DMS79 treated with DMSO at 0.1 percent for 48 hours (cell line): ENCODE measurements at regions not wholly inside any gene's neighbourhood (a gene's known extent, or its start where the extent isn't known, plus 50 kb on each side); places are given as distances from the start of the nearest gene placed in this dataset.
"Not testable (repeated sequence)": the region's sequence is repeated elsewhere in the genome, so short reads cannot be mapped to it uniquely, and the experiment has no call there.

Experiments
- DNase-seq: peaks from one replicate; lab custom pipeline; 2025; lab: John Stamatoyannopoulos, UW

DNA sequence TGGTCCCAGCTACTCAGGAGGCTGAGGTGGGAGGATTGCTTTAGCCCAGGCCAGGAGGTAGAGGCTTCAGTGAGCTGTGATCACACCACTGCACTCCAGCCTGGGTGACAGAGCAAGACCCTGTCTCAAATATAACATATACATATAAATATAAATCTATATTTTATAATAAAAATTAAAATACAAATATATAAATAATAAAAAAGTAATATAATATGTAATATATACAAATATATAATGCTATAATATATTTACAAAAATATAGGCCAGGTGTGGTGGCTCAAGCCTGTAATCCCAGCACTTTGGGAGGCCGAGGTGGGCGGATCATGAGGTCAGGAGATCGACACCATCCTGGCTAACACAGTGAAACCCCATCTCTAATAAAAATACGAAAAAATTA, 131.4 kb downstream of the MFAP3L start:
- DNase-seq: not testable (repeated sequence)

DNA sequence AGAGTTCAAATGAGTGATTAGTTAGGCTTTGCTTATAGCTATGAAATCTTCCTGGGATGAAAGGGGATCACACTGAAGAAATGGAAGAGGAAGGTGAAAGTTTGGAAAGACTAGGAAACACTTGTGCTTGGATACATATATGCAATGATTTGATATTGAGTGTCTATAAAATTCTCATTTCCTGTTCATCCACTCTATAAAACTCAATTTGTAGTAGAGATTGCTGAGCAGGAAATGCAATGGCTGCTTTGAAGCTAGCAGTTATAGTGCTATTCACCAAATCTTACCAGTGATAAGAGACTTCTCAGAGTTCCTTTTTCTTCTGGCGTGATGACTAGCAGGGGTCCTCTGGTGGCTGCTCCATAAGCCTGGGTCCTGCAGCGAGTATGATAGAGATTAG, 128.1 kb upstream of the HPF1 start:
- no peak for DNase-seq

DNA sequence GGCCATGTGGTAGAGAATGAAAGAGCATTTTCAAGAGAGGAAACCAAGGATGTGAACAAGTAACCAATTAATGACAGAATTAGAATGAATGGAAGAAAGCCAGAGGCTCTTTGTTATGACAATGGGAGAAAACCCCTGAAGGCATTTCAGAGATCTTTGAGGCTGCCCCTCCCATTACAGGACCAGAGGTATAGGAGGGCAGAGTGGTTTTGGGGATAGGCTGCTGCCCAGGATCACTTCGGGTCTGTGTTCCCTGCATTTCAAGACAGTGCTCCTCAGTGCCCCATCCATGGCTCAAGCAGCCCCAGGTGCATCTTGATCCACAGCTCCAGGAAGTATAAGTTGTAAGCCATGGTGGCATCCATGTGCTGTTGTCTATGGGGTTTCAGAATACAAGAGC, 124.0 kb upstream of the HPF1 start:
- DNase-seq: no peak

DNA sequence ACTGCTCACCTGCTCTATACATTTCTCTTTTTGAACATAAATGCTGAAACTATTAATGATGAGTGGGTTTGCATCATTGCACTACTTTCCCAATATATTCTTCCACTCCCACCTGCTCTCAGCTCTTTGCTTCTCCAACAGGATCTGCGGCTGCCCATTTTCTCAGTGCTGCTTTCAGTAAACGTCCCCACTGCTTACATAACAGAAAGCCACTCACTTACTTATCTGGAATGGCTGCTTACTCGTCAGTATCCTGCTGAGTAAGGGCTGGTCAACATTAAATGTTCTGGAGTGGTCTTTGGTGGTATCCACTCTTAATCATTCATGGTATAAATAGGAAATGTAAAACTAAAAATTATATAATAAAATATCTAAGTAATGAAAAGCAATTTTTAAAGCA, 112.8 kb upstream of the HPF1 start:
- DNase-seq: no peak

DNA sequence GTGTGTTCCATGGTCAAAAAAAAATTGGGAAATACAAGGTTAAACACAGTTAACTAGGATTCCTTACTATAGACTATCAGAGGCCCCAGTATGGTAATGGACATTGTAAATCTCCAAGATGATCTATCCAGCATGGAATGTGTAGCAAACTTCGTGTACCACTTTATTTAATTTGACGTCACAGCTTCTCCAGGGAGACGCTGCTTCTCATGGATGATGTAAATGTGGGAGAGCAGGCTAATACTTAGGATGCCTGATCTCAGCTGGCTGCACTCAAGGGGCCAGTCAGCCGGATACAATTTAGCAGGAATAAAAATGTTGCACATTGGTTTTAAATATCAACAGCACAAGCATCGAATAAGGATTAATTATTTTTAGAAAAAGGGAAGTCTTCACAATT, 111.7 kb upstream of the HPF1 start:
- DNase-seq: no peak

DNA sequence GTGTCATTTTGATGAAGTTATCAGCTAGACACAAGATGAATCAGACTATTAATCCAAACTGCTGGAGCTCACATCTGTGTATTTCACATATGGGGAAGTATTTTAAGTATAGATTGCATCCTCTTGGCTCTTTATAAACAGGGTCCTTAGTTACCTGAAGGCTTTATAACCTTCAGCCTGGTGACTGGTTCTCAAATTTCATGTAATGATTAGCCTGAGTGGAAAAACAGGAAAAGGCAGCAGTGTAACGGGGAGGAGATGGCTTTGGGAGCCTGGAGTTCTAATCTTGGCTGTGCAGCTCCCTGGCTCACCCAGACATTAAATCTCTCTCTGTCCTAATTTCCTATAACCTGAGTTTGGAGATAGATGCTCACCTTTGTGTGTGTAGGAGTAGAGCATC, 103.8 kb upstream of the HPF1 start:
- DNase-seq: no peak

DNA sequence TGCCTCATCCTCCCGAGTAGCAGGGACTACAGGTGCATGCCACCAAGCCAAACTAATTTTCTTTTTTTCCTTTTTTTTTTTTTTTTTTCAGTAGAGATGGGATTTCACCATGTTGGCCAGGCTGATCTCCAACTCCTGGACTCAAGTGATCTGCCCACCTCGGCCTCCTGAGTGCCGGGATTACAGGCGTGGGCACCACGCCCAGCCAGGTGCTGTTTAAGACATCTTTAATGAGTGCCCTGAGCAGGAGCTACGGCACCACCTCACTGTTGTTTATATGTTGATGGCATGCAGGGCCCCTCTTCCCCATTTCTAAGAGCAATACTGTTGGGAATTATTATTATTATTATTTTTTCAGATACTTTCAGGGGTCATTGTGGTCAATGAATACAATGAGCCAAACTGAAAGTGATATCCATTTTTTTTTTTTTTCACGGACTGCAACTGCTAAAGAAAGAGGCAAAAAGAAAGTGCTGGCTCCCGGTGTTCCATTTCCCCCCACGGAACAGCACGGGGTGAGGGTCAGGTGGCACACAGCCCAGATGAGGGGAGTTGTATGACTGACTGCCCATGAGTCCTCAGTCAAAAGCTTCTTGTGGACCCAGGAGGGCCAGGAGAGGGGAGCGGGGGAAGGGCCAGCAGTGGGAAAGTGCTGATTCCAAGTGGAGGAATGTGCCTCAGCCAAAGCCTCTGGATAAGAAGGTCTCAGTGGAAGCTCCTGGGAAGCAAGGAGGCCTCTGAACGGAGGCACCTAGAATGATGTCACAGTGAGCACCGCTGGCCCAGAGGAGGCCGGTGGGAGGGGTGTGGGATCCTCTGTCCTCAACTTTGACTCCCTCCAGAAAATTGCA, 101.8 kb upstream of the HPF1 start:
- no peak for DNase-seq

DNA sequence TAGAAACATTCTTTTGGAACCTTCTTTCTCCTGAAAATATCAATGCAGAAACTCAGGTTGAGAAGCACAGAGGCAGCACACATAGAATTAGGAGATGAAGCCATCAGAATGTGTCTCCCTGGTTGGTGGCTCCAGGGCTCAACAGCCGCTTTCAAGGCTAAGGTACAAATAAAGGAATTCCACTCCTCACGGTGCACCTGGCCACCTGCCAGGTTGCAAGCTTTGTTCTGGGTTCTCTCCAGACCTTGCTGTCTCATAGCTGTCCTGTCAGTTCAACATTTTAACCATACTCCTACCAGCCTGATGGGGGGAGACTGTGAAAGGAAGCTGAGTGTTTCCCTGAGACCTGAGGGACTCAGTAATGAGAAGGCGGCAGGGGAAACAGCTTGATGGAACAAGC, 96.3 kb upstream of the HPF1 start:
- no peak for DNase-seq

DNA sequence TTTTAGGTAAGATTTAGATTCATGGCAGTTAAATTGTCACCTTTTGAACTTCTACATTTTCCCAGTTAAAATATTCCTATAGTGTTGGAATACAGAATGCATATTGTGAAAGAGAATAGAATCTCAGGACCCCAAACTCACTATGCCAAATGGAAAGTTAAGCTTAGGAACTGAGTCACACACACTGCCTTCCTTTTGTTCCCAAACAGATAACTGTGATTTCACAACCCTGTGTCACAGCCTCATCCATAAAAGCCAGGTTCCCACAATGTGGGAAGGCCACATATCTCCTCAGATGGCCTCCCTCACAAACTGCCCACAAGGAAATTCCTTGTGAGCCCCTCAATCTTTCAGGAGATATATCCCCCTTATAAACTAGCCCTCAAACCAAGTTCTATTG, 94.7 kb upstream of the HPF1 start:
- DNase-seq: no peak

DNA sequence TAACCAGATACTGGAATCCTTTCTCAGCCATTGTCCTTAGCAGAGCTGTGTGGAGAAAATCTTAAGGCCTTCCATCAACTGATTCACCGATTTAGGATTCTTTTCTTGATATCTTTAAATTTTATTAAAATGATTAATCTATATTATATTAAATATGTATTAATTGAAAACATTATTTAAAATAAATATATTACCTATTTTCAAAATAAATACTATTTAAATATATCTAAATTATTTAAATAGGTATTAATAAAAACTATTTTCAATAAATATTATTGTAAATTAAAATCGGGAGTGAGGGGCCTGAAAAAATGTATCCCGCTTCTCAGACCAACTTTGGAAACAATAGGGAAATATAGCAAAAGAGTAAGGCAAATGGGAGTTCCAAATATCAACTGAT, 94.0 kb upstream of the HPF1 start:
- no peak for DNase-seq

DNA sequence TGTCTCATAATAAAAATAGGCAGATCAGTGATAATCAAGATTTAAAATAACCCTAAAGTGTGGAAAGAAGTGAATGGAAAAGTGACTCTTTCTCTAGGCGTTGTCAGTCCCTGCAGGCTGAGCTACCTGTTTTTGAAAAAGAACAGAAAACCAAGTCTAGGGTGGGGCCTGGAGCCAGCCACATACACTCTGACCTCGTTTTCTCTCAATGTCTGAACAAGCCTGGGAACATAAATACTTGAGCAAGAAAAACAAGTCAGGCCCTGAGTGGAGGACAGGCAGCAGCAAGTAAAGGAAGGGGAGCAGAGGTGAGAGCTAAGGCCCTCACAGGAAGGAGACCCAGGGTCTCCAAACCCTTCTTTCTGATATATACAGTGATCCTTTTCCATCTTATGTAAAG, 91.7 kb upstream of the HPF1 start:
- no peak for DNase-seq

DNA sequence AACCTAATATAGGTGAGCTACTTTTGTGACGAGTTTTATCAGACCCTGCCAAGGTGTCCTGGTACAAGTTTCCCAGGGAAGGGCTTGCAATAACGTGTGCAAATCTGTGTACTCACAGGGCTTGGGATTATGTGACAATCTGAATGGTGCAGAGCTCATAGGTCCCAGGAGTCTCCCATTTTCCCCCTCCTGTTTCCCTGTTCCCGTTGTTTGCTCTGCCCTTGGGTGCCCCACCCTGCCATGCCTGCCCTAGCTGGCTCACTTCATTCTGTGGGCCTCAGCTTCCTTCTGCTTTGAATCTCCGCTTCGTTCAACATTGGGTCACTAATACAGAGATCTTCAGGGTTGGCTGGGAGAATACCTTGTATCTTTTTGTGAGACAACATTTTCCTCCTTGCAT, 90.3 kb upstream of the HPF1 start:
- DNase-seq: no peak

DNA sequence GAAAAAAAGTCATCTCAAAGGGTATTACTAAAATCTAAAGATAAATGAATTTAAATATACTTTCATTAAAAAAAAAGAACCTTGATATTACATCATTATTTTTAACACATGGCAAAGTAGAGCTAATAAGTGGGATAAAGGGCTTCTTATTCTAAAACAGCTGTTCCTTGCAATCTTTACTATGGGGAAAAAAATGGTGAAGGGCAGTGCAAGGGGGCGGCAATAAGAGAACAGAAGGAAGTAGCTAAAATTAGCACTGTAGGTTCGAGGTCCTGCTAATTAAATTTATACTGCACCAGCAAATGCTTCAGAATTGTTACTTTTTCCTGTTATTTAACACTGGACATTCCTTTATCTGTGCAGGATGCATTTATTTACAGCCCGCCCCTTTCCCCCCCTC, 89.4 kb upstream of the HPF1 start:
- no peak for DNase-seq

DNA sequence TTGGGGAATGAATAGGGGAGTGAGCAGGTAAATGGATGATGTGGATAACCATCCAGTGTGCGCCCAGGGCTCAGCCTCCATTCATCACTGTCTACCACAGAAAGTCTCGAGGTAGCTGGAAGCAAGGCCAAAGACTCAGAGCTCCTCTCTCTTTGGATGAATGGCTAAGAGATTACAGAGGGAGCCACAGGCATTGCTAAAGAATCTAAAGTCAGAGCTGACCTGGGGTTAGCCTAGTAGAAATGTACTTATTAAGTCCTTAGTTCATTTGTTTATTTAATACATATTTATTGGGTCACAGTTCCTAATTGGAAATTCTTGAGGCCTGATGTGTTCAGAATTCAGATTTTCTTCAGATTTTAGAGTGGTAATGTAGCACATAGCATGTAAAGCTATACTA, 88.7 kb upstream of the HPF1 start:
- no peak for DNase-seq

DNA sequence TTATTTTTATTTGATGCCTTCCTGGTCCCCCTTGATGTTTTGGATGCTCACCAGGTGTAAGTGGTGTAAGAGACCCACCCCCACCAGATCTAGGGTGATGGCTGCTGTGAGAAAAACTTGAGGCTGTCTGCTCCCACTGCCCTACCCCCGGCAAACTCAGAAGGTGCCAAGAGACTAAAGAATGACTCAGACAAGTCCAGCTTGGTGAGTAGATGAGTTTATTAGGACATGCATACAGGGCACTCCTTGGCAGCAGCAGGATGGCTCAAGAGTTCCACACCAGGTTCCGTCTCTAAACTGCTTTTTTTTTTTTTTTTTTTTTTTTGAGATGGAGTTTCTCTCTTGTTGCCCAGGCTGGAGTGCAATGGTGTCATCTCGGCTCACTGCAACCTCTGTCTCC, 84.0 kb upstream of the HPF1 start:
- DNase-seq: no peak

DNA sequence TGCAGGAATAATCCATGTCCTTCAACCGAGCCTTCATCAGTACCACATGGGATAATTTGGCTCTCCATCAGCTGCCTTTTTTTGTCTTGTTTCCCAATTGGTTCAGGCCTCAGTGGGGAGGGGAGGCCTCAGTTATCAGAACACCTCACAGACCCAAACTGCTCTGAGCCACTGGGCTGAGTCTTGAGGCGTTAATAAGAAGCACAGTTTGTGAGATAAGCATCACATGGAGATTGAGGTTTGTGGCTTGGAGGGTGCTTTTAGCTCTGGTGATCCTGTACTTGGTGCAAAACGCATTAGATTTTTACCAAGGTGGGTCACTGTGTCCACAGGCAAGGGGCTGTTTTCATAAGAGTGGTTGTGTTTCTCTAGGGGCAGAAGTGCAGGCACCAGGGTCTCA, 82.8 kb upstream of the HPF1 start:
- no peak for DNase-seq

DNA sequence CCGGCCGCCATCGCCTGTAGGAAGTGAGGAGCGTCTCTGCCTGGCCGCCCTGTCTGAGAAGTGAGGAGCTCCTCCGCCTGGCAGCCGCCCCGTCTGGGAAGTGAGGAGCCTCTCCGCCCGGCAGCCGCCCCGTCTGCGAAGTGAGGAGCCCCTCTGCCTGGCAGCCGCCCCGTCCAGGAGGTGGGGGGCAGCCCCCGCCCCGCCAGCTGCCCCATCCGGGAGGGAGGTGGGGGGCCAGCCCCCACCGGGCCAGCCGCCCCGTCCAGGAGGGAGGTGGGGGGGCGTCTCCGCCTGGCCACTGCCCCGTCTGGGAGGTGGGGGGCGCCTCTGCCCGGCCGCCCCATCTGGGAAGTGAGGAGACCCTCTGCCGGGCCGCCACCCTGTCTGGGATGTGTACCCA, 70.6 kb upstream of the HPF1 start:
- not testable (repeated sequence) for DNase-seq

DNA sequence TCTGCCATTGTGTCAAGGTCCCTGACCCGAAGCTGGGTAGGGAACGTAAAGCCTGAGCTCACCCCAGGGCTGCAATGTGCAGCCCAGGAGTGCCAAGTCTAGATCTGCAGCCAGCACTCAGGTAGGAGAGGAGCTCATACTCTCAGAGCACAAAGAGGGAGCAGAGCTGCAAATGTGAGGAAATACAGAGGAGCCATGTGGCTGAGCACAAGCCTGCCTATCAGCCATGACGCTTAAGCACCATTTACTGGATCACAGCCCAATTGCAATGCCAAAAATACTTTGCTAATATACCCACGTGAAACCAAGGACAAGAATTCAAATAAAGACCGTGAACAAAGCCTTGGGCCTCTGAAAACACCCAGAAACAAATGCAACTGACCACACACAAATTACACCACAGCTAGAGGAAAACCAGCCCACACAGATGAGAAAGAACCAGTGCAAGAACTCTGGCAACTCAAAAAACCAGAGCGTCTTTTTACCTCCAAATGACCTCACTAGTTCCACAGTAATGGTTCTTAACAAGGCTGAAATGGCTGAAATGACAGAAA, 69.0 kb upstream of the HPF1 start:
- DNase-seq: peak; percentile 15

DNA sequence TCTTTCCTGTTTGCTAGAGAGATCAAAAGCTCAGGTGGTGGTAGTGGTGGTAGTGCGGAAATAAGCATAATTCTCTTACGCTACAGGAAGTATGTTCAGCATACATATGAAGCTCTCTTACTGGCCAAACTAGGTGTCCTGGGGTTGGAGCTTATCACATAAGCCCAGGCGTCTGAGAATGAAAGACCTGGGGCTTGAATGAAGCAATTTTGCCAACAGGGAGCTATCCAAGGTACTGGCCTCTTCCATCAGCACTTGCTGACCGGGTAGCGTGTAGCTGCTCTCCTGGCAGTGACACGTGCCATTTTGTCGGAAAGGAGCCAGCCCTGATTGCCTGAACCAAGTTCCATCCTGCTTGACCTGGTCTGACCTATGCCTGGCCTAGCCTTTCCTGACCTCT, 65.9 kb upstream of the HPF1 start:
- DNase-seq: no peak

DNA sequence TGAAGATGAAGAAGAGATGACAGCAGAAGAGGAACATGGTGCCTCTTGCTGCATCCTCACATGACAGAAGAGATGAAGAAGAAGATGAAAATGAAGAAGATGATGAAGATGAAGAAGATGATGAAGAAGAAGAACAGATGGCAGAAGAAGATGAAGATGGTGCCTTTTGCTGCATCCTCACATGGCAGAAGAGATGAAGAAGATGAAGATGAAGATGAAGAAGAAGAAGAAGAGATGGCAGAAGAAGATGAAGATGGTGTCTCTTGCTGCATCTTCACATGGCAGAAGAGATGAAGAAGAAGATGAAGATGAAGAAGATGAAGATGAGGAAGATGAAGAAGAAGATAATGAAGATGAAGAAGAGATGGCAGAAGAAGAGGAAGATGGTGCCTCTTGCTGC, 63.7 kb upstream of the HPF1 start:
- DNase-seq: no peak

DNA sequence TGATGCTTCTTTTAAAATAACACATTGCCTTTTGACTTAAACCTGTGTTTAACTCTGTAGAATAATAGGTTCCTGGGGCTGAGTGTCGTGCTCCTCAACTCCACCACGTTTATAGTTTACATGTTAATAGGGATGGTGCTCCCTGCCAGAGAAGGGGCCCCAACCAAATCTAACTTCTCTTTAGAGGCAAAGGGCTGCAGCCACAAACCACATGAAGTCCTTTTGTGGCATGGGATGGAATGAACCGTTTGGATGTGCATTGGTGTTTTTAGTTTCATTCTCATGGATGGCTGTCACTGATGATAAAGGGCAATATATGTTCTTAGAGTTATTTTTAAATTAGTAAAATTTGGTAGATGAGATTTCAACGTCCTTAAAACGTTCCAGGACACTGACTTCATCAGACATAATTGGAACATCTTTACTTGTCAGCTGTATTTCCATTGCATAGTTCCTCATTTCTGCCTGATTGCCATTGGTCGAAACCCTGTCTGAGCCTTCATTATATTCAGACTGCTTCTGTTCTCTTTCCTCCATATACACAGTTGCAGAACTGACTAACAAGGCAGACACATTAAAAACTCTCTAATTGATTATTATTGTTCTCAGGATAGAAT, 60.4 kb upstream of the HPF1 start:
- no peak for DNase-seq

DNA sequence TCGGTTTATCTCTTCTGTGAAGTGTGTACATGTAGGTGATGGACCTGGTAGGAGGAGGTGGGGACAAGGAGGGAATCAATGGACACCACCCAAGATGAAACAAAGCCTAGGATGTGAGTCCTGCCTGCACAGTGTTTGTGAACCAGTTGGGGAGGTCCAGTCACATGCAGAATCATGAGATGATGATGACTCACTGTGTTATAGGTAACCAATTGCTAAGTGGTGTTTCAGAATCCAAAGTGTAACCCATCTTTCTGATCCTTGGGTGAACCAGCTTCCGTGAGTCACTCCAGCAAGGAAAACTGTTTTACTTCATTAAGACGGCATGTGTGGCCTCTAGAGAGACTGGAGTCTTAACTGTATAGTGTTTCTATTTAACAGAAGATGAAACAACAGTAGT, 57.9 kb upstream of the HPF1 start:
- no peak for DNase-seq

DNA sequence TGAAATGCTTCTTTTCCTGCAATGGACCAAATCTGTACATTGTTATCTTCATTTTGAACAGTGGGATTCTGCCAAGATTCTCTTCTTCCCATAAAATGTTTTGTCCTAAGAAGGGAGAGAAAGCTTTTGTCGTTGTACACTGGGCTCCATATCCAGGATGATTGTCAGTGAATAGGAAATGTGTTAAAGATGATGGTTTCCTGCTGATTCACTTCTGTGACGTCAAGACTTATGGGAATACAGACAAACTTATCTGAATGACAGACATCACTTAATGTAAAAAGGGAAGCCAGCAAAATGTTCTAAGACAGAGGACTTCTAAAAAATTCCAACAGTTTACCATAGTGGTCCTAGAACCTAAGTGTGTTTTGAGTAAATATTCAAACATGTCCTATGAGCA, 53.7 kb upstream of the HPF1 start:
- no peak for DNase-seq
